Smooth muscle cell (in vitro differentiated cells): ENCODE measurements at regions not wholly inside any gene's neighbourhood (a gene's known extent, or its start where the extent isn't known, plus 50 kb on each side); places are given as distances from the start of the nearest gene placed in this dataset.

ENCODE experiments used
- DNase-seq: peaks from one replicate; lab custom pipeline; 2025; ENCODE audit not compliant: unreplicated experiment; lab: John Stamatoyannopoulos, UW
- H2AFZ ChIP-seq: fragments of 200-600 bp; sonication (generic); 2 replicates; pipeline ENCODE4 v1.6.0; 2016; ENCODE audit warnings: antibody characterized with exemption, low read depth, mild to moderate bottlenecking
- H3F3A ChIP-seq: fragments of 200-600 bp; sonication (generic); 2 replicates; pipeline ENCODE4 v1.6.0; 2017; ENCODE audit warnings: antibody characterized with exemption, low read depth
- H3K27ac ChIP-seq: fragments of 200-600 bp; sonication (generic); 2 replicates; pipeline ENCODE4 v1.5.1; 2016; ENCODE audit warnings: low read depth, mild to moderate bottlenecking
- H3K27me3 ChIP-seq: fragments of 200-600 bp; sonication (generic); 2 replicates; pipeline ENCODE4 v1.6.1; 2016; ENCODE audit warnings: low read depth, mild to moderate bottlenecking
- H3K36me3 ChIP-seq: fragments of 200-600 bp; sonication (generic); 2 replicates; pipeline ENCODE4 v1.5.1; 2016; ENCODE audit warnings: low read depth
- H3K4me1 ChIP-seq: fragments of 200-600 bp; sonication (generic); 2 replicates; pipeline ENCODE4 v1.5.1; 2016; ENCODE audit warnings: low read depth
- H3K4me2 ChIP-seq: fragments of 200-600 bp; sonication (generic); 2 replicates; pipeline ENCODE4 v1.6.0; 2016; ENCODE audit warnings: mild to moderate bottlenecking
- H3K4me3 ChIP-seq: fragments of 200-600 bp; sonication (generic); 2 replicates; pipeline ENCODE4 v1.5.1; 2016; ENCODE audit warnings: mild to moderate bottlenecking
- H3K79me2 ChIP-seq: fragments of 200-600 bp; sonication (generic); 2 replicates; pipeline ENCODE4 v1.6.0; 2016; ENCODE audit warnings: low read depth, mild to moderate bottlenecking
- H3K9ac ChIP-seq: fragments of 200-600 bp; sonication (generic); 2 replicates; pipeline ENCODE4 v1.6.0; 2016; ENCODE audit warnings: low read depth
- H3K9me3 ChIP-seq: fragments of 200-600 bp; sonication (generic); replicated peaks from 2 replicates; pipeline ENCODE4 v1.5.1; 2016; ENCODE audit warnings: low read depth
- H4K20me1 ChIP-seq: fragments of 200-600 bp; sonication (generic); 2 replicates; pipeline ENCODE4 v1.6.0; 2016; ENCODE audit warnings: low read depth
- WGBS: methylation state at CpG from one replicate; pipeline ENCODE4 v1.1.7; 2016; ENCODE audit warnings: low lambda C conversion rate; 5-methylcytosine and 5-hydroxymethylcytosine counted together
- TF ChIP-seq, protein P1 (sequence below): fragments of 200-600 bp; sonication (generic); IDR thresholded peaks from 2 replicates; pipeline ENCODE4 v1.5.1; 2017; ENCODE audit warnings: borderline replicate concordance, mild to moderate bottlenecking, antibody characterized with exemption; ENCODE audit not compliant: insufficient read depth, poor library complexity, severe bottlenecking

DNA sequence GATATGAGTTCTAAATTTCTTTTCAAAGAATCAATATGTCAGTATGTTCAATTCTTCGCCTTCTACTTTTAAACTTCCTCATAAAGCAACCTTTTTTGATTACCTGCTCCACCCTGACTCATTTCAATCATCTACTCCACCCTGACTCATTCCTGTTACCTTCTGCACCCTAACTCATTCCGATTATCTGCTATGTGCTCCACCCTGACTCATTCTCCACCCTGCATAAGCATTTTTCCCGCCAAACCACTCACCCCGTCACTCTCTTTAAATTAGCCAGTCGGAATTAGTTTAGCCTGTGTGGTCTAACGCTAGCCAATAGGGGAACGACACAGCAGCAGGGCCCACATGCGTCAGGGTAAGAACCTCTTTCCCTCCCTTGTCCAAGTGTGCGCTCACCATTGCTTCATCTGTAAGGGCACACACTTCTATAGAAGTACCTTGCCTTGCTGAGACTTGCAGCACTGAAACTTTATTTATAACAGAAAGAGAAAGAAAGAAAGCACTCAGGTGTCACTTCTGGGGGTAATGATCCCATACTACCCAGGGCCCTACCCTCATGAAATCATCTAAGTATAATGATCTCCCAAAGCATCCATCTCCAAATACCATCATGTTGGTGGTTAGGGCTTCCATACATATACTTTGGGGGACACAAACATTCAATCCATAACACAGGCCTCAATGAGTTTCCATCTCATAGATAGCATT, 875.2 kb downstream of the RAPGEF2 start:
- 91% methylated on average over 9 of the region's 9 CpGs for WGBS
- H3F3A ChIP-seq = no peaks in the 10 kb centered on the region
- no peaks in the 10 kb centered on the region for H3K27me3 ChIP-seq
- H4K20me1 ChIP-seq = no peaks in the 10 kb centered on the region
- H3K79me2 ChIP-seq = no peaks in the 10 kb centered on the region
- no peak overlapping the region for H3K27ac ChIP-seq
- H2AFZ ChIP-seq = no peak overlapping the region
- TF ChIP-seq, protein P1, sequence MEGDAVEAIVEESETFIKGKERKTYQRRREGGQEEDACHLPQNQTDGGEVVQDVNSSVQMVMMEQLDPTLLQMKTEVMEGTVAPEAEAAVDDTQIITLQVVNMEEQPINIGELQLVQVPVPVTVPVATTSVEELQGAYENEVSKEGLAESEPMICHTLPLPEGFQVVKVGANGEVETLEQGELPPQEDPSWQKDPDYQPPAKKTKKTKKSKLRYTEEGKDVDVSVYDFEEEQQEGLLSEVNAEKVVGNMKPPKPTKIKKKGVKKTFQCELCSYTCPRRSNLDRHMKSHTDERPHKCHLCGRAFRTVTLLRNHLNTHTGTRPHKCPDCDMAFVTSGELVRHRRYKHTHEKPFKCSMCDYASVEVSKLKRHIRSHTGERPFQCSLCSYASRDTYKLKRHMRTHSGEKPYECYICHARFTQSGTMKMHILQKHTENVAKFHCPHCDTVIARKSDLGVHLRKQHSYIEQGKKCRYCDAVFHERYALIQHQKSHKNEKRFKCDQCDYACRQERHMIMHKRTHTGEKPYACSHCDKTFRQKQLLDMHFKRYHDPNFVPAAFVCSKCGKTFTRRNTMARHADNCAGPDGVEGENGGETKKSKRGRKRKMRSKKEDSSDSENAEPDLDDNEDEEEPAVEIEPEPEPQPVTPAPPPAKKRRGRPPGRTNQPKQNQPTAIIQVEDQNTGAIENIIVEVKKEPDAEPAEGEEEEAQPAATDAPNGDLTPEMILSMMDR = no peak
- no peak overlapping the region for H3K4me3 ChIP-seq
- no peaks in the 10 kb centered on the region for H3K4me1 ChIP-seq
- DNase-seq = no peak
- no peak overlapping the region for H3K4me2 ChIP-seq
- no peak overlapping the region for H3K9ac ChIP-seq
- no peaks in the 10 kb centered on the region for H3K36me3 ChIP-seq
- H3K9me3 ChIP-seq = no peaks in the 10 kb centered on the region

DNA sequence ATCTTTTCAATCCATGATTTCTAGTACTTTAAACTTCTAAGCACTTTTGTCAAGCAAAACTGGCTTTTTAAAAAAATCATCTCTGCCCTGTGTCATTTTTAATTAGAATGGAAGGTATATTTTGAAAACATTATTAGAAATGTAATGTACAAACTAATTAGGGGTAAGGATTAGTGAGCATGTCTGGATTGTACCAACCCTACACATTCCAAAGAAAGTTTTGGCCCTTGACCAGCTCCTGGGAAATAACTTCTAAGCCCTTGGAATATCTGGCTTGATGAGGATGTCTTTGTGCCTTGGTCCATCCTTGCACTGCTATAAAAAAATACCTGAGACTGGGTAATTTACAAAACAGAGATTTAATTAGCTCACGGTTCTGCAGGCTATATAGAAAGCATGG, 876.5 kb downstream of the RAPGEF2 start:
- Histone ChIP-seq H4K20me1 (no peaks in the 10 kb centered on the region), H3K27me3 (no peaks in the 10 kb centered on the region), H3K27ac (no peak overlapping the region), H2AFZ (no peak overlapping the region), H3K79me2 (no peaks in the 10 kb centered on the region), H3K9ac (no peak overlapping the region), H3K4me2 (no peak overlapping the region), H3K4me1 (no peaks in the 10 kb centered on the region), H3K9me3 (no peaks in the 10 kb centered on the region), H3K36me3 (no peaks in the 10 kb centered on the region), H3F3A (no peaks in the 10 kb centered on the region), H3K4me3 (no peak overlapping the region)
- DNase-seq = no peak
- TF ChIP-seq, protein P1 = no peak
- 85% methylated on average over 1 of the region's 1 CpG for WGBS

DNA sequence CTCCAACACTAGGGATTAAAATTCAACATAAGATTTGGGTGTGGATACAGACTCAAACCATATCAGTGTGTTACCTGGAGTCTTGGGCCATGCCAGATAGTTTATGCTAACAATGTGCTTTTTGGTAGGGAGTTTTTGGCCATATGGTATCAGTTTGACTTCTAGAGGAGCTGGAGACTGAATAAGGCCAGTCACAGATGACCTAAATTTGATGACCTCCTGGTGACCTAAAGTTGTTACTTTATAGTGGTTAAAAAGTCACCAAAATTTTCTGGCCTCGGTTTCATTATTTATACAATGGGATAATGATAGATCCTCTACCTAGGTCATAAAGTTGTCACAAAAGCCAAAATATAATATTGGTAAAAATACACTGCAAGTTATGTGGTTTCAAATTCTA, 877.1 kb downstream of the RAPGEF2 start:
- WGBS = 78% methylated on average over 1 of the region's 1 CpG
- H3K9me3 ChIP-seq = no peaks in the 10 kb centered on the region
- H3K79me2 ChIP-seq = no peaks in the 10 kb centered on the region
- TF ChIP-seq, protein P1 = no peak
- no peak overlapping the region for H3K27ac ChIP-seq
- no peaks in the 10 kb centered on the region for H3K4me1 ChIP-seq
- no peak overlapping the region for H3K9ac ChIP-seq
- no peak overlapping the region for H3K4me2 ChIP-seq
- DNase-seq = no peak
- H3K36me3 ChIP-seq = no peaks in the 10 kb centered on the region
- H3K4me3 ChIP-seq = no peak overlapping the region
- no peaks in the 10 kb centered on the region for H3F3A ChIP-seq
- no peak overlapping the region for H2AFZ ChIP-seq
- no peaks in the 10 kb centered on the region for H4K20me1 ChIP-seq
- no peaks in the 10 kb centered on the region for H3K27me3 ChIP-seq

DNA sequence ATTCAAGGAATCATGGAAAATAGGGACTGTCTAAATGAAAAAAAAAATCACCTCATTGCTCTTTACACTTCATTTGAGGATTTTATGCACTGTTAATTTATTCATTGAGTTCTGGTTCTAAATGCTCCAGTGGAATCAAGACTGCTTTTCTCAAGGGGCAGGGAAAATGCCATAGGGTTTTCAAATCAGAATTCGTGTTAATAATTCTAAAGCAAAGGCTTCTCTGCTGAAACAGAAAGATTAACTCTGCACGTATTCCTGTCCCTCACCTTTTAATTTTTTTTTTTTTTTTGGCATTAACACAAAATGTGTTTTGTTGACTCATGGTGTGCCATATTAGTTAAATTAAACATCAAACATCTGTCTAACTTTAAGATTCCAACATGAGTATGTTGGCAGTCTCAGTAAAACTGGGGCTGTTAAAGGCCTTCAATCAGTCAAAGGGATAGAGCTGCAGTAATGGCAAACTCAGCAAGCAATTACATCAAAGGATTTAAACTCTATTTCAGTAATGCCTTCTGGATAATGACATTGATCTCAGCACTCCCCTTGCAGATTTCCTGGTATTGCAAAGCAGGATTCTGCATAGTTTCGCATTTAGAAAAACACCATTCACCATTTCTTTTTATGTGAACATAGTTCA, 878.1 kb downstream of the RAPGEF2 start:
- no peaks in the 10 kb centered on the region for H4K20me1 ChIP-seq
- no peak overlapping the region for H3K4me3 ChIP-seq
- H3K4me2 ChIP-seq = no peak overlapping the region
- H3K27me3 ChIP-seq = no peaks in the 10 kb centered on the region
- no peak overlapping the region for H2AFZ ChIP-seq
- no peak overlapping the region for H3K9ac ChIP-seq
- DNase-seq = no peak
- H3K9me3 ChIP-seq = no peaks in the 10 kb centered on the region
- no peaks in the 10 kb centered on the region for H3K36me3 ChIP-seq
- no peaks in the 10 kb centered on the region for H3K79me2 ChIP-seq
- 88% methylated on average over 3 of the region's 3 CpGs for WGBS
- H3K4me1 ChIP-seq = no peaks in the 10 kb centered on the region
- TF ChIP-seq, protein P1 = no peak
- H3F3A ChIP-seq = no peaks in the 10 kb centered on the region
- H3K27ac ChIP-seq = no peak overlapping the region
